G401 (cell line): ENCODE measurements at regions not wholly inside any gene's neighbourhood (a gene's known extent, or its start where the extent isn't known, plus 50 kb on each side); places are given as distances from the start of the nearest gene placed in this dataset.
"Not testable (repeated sequence)": the region's sequence is repeated elsewhere in the genome, so short reads cannot be mapped to it uniquely, and the experiment has no call there.

Source experiments
- DNase-seq: peaks from one replicate; pipeline ENCODE4 v3.0.0-alpha.2; 2015; ENCODE audit warnings: low spot score
- in situ Hi-C: cut with HindIII; loops from 2 replicates; pipeline ENCODE4 v1.10.0; 2016; ENCODE audit warnings: low sequenced_read_pairs, mixed read lengths

GRCh38 chr4:176608346-176608745 lies 184.4 kb downstream of the VEGFC start:
- in situ Hi-C loops = no loop called here
- no peak for DNase-seq

- DNase-seq = no peak
- in situ Hi-C loops = no loop called here
Observed at GRCh38 chr4:176610594-176610993, 182.1 kb downstream of the VEGFC start.

GRCh38 chr4:176611381-176611780 lies 181.3 kb downstream of the VEGFC start:
- DNase-seq = no peak
- in situ Hi-C loops = no loop called here

GRCh38 chr4:176611951-176612350 lies 180.8 kb downstream of the VEGFC start:
- no peak for DNase-seq
- in situ Hi-C loops = no loop called here

- in situ Hi-C loops = no loop called here
- no peak for DNase-seq
Observed at GRCh38 chr4:176614793-176615192, 177.9 kb downstream of the VEGFC start.

GRCh38 chr4:176616151-176616550 lies 176.6 kb downstream of the VEGFC start:
- DNase-seq = no peak
- in situ Hi-C loops = no loop called here

GRCh38 chr4:176618138-176618537 lies 174.6 kb downstream of the VEGFC start:
- no peak for DNase-seq
- in situ Hi-C loops = no loop called here

GRCh38 chr4:176619430-176619829 lies 173.3 kb downstream of the VEGFC start:
- in situ Hi-C loops = no loop called here
- no peak for DNase-seq

- in situ Hi-C loops = no loop called here
Observed at GRCh38 chr4:176622251-176622948, 170.3 kb downstream of the VEGFC start.

GRCh38 chr4:176624983-176625610 lies 167.6 kb downstream of the VEGFC start:
- DNase-seq, in situ Hi-C loops: not testable (repeated sequence)

More at GRCh38 chr4:176622251-176622948, 170.3 kb downstream of the VEGFC start:
- no peak for DNase-seq

GRCh38 chr4:176627916-176628315 lies 164.8 kb downstream of the VEGFC start:
- in situ Hi-C loops = no loop called here
- DNase-seq = no peak

- DNase-seq = no peak
- in situ Hi-C loops = no loop called here
Observed at GRCh38 chr4:176631611-176632010, 161.1 kb downstream of the VEGFC start.
